HG03108 (cell line): ENCODE measurements at regions not wholly inside any gene's neighbourhood (a gene's known extent, or its start where the extent isn't known, plus 50 kb on each side); places are given as distances from the start of the nearest gene placed in this dataset.

Experiments used
- ATAC-seq: cut with Tn5 transposase; IDR thresholded peaks from one replicate; pipeline ENCODE4 v1.9.1; 2021; ENCODE audit warnings: moderate library complexity; ENCODE audit not compliant: unreplicated experiment

DNA sequence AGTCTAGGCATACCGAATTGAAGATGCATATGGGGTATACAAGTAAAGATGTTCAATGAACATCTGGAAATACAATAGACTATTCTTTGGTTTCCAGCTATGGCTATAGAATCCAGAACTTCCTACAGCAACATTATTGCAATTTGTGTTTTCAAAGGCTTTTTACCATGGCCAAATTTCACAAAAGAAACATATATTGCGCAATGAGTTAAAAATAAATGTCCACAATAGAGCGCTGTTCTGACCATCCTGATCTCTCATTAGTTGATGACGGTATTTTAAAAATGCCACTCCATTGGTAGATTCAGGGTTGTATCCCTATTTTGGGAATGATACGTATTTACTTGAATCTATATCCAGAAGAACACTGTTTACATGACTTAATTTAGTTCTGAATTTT lies 139.2 kb downstream of the LINC00632 start:
- no peak for ATAC-seq

DNA sequence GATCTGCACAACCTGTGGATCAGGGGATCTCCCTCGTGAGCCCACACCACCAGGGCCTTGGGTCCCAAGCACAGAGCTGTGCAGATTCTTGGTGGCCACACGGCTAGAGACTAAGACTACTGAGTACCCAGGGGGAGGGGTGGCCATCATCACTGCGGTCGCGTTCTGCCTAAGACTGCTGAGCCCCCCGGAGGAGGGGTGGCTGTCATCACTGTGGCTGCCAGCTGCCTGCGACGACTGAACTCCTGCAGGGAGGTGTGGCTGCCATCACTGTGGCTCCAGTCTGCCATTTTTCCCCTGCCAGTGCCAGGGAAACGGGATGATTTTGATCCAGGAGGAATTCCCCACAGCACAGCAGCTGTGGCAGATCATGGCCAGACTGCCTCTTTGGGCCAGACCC lies 141.7 kb upstream of the SPANXB1 start:
- no peak for ATAC-seq

DNA sequence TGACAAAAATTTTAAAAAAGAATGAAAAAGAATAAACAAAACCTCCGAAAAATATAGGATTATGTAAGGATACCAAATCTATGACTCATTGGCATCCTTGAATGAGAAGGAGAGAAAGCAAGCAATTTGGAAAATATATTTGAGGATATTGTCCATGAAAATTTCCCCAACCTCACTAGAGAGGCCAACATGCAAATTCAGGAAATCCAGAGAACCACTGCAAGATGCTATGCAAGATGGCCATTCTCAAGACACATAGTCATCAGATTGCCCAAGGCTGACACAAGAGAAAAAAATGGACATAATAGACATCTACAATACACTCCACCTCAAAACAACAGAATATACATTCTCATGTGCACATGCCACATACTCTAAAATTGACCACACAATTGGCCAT lies 135.9 kb upstream of the SPANXB1 start:
- no peak for ATAC-seq

DNA sequence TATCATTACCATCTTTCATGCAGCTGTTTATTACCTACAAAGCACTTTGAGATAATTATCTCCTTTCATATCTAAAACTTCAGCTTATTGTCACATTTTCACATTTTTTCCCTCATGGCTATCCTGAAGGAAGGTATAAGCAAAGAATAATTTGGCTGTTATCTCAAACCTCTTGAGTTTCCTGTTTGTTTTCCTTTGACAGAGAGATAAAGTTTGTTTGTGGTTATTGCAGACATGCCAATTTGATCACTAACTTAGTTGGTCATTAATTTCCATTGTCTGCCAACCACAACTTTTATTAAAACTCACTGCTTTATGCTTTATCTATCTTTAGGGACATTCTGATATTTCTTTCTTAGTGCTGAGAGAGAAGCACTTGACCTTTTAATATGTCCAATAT lies 89.8 kb upstream of the SPANXB1 start:
- ATAC-seq: no peak

DNA sequence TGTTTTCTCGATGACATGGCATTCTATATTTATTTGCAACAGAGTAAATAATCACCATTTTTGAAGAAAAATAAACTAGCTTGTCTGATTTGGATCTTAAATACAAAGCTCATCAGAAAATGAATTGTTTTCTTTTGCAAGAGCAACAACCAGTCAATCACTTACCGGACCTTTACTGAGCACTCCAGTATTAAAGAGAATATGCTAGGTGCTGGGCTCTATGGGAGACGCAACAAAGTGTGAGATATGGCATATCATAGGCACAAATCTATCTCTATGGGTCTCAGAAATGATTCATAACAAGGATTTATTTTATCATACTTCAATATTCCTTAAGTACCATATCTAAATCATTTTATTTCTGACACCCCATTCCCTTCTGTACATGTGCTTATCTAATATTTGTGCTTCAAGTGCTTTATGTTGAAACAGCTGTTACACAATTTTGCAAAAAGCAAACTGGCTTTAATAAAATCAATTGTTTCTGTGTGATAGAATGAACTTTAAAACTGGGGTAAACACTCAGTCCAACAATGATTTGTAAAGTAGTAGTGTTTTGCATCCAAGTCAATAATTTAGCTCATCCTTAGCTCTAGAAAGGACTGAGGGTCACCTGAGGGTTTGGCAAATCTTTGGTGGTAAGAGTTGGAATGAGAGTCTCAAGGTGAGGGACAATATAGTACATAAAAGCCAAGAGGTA lies 88.4 kb upstream of the SPANXB1 start:
- no peak for ATAC-seq

DNA sequence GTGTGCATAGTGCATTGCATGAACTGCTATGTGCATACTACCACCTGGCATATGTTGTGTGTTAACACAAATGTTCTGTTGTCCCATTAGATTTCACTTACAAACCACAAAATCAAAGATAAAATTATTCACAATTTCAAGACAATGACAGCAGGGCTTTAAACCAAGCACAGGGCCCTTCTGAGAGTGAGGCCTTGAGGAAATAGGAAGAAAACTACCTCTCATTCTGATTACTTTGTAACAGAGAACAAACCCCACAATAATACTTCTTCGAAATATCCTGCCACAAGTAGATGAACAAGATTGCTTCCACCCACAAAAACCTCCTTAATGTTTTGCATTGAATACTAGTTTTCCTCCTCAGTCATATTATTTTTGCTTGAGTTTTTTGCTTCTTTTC lies 85.5 kb upstream of the SPANXB1 start:
- ATAC-seq: no peak

DNA sequence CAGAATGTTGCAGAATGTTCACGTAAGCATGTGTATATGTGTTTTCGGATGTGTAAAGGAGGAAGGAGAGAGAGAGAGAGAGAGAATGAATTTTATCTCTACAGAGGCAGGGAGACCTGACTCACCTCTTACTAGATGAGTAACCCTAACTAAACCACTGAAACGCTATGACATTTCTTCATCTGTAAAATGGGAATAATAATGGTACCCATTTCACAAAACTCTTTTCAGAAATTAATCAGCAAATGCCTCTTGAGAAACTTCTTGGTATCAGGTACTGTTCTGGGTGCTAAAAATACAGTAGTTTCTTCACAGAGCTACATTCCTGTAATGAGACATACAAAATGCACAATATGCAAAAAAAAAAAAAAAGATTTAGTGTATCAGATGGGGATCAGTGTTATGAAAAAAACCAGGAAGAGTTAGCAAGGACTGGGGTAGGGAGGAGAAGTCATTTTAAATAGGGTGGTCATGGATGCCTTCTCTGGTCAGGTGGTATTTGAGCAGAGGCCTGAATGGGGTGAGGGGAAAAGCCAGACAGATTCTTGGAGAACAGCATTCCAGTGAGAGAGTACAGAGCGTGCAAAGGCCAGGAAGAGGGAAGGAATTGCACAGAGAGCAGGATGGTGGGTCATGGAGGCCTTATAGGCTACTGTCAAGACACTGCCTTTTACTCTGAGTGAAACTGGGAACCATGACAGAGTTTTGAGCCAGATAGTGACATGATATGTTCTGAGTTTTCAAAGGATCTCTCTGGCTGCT lies 84.9 kb upstream of the SPANXB1 start:
- ATAC-seq: no peak

DNA sequence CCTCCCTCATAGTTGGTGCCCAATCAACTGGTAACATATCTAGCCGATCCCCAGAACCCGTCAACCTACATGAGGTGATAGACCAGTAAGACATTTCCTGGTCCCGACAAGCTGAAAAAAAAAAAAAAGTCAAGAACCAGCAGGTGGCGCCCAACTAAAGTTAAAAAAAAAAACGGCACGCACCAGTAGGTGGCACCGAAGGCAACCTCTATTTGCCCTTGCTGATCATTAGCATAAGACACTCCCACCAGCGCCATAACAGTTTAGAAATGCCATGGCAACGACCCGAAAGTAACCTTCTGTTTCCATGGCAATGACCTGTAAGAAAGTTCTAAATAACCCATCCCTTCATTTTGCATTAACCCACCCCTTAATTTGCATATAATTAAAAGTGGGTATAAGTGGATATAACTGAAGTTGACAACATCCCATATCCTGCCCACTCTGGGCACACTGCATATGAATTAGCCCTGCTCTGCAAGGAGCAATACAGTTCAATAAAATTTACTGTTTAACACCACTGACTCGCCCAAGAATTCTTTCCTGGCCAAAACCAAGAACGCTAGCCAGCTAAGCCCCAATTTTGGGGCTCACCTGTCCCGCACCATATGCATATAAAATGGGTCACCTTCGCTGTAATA lies 83.9 kb upstream of the SPANXB1 start:
- peak; percentile 93 for ATAC-seq

DNA sequence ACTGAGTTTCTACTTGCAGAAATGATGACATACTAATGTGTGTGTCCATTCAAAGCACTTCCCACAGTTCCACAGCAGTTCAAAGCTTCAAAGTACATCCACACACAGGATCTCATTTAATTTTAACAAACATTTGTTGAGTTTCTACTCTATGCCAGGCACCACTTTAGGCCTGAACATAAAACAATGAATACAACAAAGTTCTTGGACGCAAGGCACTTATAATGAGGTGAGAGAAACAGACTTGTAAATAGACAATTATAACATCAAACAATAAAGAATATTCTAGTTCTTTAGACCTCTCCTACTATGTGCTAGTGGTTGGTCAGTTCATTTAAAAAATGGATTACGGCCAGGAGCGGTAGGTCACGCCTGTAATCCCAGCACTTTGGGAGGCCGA lies 82.0 kb upstream of the SPANXB1 start:
- no peak for ATAC-seq

DNA sequence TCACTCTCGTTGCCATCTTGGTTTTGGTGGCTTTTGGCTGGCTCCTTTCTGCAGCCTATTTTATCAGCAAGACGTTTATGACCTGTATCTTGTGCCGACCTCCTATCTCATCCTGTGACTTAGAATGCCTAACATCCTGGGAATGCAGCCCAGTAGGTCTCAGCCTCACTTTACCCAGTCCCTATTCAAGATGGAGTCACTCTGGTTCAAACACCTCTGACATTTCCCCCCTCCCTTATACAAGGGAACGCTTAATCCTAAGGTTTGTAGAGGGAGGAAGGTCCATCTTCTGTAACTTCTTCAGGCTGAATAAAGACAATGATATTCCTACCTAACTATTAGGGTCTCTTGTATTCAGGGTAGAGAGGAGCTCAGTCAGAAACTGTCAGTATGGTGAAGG lies 79.3 kb upstream of the SPANXB1 start:
- no peak for ATAC-seq

DNA sequence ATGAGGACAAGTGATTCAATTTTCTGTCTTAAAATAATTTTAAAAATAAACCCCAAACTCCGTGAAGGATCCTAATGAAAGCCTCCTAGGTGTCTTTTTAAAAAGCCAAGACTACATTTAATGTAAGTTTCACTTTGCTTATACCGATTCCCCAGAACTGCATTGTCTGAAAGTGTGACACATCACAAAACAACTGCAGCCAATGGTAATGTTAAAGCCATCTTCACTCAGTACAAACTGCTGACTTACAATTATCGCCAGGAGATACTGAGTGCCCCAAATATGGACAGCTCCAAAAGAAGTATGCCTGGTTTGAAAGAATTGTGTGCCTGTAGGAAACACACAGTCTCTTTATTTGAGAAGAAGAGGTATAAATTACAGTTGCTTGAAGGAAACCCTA lies 73.7 kb upstream of the SPANXB1 start:
- no peak for ATAC-seq

DNA sequence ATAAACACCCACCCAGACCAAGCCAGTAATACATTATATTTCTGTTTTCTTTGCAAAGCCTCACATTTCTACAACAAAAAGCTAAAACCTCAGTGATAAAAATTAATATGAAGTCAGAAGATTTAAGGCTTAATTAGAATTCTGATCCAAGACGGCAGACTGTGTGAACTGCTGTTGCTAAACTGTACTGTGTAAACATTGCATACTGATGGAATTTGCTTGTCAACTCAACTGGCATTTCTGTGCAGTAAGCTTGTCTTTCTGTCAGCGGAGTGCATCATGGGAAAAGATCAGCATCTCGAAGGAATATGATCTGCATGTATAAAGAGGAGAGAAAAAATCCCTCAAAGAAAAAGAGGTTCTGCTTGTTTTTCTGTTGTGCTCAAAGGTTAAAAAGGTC lies 69.4 kb upstream of the SPANXB1 start:
- no peak for ATAC-seq

DNA sequence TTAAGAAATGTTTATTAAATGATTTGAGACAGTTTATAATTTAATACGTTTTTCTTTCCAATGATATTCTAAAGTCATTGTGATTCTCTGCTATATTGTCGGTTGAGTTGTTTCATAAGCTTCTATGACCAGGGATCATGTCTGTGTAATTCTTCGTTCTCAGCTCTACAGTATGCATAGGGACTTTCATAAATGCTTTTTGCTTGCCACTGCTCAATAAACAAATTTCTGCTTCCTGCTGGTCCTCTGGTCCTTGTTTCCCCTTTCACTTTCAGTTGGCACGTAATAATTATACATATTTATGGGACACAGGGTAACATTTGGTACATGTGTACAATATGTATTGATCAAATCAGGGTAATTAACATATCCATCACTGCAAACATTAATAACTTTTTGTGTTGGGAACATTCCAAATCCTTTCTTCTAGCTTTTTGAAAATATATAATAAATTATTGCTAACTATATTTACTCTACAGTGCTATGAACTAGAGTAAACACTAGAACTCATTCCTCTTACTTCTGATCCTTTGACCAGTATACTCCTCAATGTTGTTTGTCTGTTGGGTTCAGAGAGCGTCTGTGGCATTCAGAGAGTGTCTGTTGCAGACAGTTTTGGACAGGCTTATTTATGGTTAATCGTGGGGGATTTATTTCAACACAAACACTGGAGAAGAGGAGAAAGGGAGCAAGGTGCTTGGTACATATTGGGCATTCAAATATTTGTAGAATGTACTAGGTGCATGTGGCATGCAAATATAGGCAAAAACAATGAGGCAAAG lies 68.3 kb upstream of the SPANXB1 start:
- no peak for ATAC-seq

DNA sequence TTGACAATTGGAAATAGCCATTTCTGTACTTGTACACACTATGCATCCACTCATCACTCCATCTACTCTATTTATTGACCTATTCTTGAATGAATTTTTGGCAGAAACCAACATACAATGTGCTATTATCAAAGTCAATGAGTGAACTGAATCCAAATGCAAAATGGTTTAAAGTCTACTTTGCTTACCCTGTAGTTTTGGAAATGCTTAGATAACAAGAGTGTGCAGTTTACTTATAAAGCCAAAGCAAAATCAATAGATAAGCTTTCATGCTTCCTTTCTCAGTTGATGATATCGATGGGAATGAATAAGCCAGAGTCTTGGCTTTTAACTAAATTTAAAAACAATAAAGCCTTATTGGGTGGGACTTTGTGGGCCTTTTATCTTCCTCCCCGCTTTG lies 58.9 kb upstream of the SPANXB1 start:
- no peak for ATAC-seq

DNA sequence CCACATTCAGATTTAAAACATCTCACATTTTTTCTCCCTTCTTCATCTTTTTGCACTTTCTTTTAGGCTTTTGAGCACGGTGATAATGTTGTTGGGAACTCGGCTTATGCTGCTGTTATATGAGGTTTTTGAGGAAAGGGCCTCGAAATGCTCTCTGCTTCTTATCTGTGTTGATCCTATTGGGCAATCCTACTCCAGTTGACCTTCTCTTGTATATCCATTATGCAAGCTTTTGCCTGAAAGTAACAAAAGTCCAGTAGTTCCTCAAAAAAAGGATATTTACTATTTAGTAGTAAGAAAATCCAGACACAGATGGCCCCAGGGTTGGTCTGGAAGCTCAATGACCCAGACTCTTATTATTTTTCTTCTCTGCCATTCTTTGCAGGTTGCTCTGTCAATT lies 57.7 kb upstream of the SPANXB1 start:
- ATAC-seq: no peak

DNA sequence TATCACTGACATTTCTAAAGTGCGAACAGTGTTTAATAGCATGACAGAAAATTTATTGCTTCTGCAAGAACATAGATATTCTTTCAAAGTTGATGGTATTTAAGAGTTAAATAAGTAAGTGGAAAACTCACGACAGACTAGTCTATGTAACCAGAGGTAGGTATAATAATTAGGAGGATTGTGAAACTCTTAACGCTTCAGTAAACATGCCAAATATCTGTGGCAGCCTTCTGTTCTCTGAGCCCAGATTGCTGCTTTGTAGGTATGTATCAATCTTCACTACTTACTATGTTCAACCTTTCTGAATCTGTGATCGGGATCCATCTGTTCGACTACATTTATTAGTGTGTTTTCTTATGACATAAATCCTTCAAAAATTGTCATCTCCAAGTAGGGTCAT lies 53.6 kb upstream of the SPANXB1 start:
- no peak for ATAC-seq

DNA sequence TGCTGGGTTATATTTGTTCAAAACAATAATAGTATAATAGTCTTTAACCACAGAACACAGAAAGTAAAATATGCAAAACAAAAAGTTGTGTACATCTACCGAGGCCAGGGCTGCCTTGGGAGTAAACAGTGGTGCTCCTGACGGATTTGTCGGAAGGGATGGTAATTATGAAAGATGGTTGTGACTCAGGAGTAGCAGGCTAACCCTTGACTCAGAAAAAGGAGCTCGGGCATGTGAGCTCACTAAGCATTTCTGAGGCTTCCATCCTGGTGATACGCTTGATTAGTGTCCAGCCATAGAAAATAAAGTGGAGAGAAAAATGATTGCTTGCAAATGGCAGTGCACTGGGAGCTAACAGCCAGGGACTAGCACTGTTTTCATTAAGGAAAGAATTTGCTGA lies 53.2 kb upstream of the SPANXB1 start:
- ATAC-seq: no peak
